ENCODE measurements at regions not wholly inside any gene's neighbourhood (a gene's known extent, or its start where the extent isn't known, plus 50 kb on each side); places are given as distances from the start of the nearest gene placed in this dataset.

DNA sequence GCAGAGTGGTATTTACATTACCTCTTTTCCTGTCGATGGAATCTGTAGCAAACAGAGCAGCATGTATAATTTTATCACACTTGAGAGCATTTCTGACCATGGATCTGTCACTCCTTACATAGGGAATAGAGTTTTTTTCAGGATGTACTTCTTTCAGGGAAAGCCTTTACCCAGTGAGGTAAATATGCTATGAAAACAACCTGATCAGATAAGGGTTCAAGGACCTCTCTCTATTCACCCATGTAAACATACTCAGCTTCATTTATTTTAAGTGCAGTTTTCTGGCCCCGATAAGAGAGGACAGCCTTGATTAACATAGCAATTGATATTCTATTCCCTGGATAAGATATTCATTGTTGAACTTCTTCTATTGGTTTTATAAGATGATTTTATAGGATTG is 87.3 kb upstream of the ESX1 start:
- TF ChIP-seq, protein P1, sequence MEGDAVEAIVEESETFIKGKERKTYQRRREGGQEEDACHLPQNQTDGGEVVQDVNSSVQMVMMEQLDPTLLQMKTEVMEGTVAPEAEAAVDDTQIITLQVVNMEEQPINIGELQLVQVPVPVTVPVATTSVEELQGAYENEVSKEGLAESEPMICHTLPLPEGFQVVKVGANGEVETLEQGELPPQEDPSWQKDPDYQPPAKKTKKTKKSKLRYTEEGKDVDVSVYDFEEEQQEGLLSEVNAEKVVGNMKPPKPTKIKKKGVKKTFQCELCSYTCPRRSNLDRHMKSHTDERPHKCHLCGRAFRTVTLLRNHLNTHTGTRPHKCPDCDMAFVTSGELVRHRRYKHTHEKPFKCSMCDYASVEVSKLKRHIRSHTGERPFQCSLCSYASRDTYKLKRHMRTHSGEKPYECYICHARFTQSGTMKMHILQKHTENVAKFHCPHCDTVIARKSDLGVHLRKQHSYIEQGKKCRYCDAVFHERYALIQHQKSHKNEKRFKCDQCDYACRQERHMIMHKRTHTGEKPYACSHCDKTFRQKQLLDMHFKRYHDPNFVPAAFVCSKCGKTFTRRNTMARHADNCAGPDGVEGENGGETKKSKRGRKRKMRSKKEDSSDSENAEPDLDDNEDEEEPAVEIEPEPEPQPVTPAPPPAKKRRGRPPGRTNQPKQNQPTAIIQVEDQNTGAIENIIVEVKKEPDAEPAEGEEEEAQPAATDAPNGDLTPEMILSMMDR (IDR thresholded peaks at IDR 0.05; ENCODE audit: low read depth, low read length) = no peak
- TF ChIP-seq MYC (IDR thresholded peaks at IDR 0.05; ENCODE audit: low read depth, low read length) = no peak
- TF ChIP-seq POLR2A (IDR thresholded peaks at IDR 0.05; ENCODE audit: extremely low read depth, insufficient read length) = no peak

Data from NB4 (cell line).